SK-N-MC (cell line): ENCODE measurements at regions not wholly inside any gene's neighbourhood (a gene's known extent, or its start where the extent isn't known, plus 50 kb on each side); places are given as distances from the start of the nearest gene placed in this dataset.

Experiments used
- EZH2 ChIP-seq: fragments of 200-600 bp; sonication (generic); IDR thresholded peaks from one replicate; pipeline ENCODE4 v1.6.1; 2017; ENCODE audit warnings: antibody characterized with exemption
- POLR2AphosphoS5 ChIP-seq: IDR thresholded peaks from 2 replicates; pipeline ENCODE4 v1.6.1; 2012; ENCODE audit warnings: mild to moderate bottlenecking, low read depth, low read length, borderline replicate concordance

DNA sequence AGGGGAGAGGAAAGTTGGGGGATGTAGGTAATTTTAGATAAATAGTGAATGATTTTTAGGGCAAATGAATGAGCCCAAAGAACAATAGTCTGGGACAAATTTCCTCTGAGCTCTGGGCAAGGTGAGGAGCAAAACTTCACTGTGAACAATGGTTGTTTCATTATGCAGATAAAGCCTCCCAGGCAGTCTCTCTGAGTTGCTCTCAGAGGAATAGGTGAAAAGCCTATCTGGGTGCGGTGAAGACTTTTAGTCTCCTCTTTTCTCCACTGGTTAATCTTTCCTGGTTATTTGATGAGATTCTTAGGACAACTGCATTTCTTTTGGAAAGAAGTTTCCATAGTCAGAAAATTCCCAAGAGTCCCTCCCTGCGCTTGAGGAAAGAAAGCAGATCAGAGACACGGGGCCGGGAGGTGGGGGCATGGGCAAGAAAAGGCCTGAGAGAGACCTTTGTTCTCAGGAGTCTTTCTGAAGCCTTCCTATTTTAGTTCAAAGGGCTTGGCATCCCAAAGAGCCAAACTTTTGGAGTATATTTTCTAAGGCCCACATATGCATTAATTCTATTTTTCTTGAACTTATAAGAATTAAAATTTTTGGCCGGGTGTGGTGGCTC lies 353.6 kb upstream of the SLCO3A1 start:
- TF ChIP-seq EZH2: no peak
- TF ChIP-seq POLR2AphosphoS5: no peak
